Neuron (in vitro differentiated cells): ENCODE measurements at regions not wholly inside any gene's neighbourhood (a gene's known extent, or its start where the extent isn't known, plus 50 kb on each side); places are given as distances from the start of the nearest gene placed in this dataset.

ENCODE experiments used
- H2AFZ ChIP-seq: one replicate; pipeline ENCODE4 v1.6.1; 2013; ENCODE audit warnings: low read depth, mild to moderate bottlenecking, inconsistent platforms, low read length, moderate library complexity
- H3K27me3 ChIP-seq: one replicate; pipeline ENCODE4 v1.6.1; 2013; ENCODE audit warnings: low read length; ENCODE audit not compliant: insufficient read depth
- H3K36me3 ChIP-seq: one replicate; pipeline ENCODE4 v1.6.1; 2013; ENCODE audit warnings: low read length; ENCODE audit not compliant: insufficient read depth
- H3K4me1 ChIP-seq: one replicate; pipeline ENCODE4 v1.6.1; 2013; ENCODE audit warnings: low read length; ENCODE audit not compliant: insufficient read depth
- H3K4me3 ChIP-seq: 2 replicates; pipeline ENCODE4 v1.5.1; 2013; ENCODE audit warnings: mild to moderate bottlenecking, low read length, moderate library complexity
- H3K9me3 ChIP-seq: one replicate; pipeline ENCODE4 v1.6.1; 2013; ENCODE audit warnings: low read length

GRCh38 chr6:167514524-167514923, 189.6 kb downstream of the TTLL2 start:
- Histone ChIP-seq H3K9me3 (no peaks in the 10 kb centered on the region), H2AFZ (no peak overlapping the region), H3K4me1 (peaks cover 8% of the 10 kb centered on the region), H3K27me3 (no peaks in the 10 kb centered on the region), H3K4me3 (no peak overlapping the region), H3K36me3 (no peaks in the 10 kb centered on the region)

- Histone ChIP-seq H2AFZ (no peak overlapping the region), H3K27me3 (no peaks in the 10 kb centered on the region), H3K9me3 (no peaks in the 10 kb centered on the region), H3K4me1 (peaks cover 8% of the 10 kb centered on the region), H3K4me3 (no peak overlapping the region), H3K36me3 (no peaks in the 10 kb centered on the region)
Observed at GRCh38 chr6:167515873-167516507, 191.1 kb downstream of the TTLL2 start.

GRCh38 chr6:167517254-167517916, 192.5 kb downstream of the TTLL2 start:
- Histone ChIP-seq H3K27me3 (no peaks in the 10 kb centered on the region), H3K36me3 (no peaks in the 10 kb centered on the region), H2AFZ (no peak overlapping the region), H3K9me3 (peaks cover 3% of the 10 kb centered on the region), H3K4me3 (no peak overlapping the region), H3K4me1 (peaks cover 3% of the 10 kb centered on the region)

- Histone ChIP-seq H3K4me1 (peaks cover 7% of the 10 kb centered on the region), H2AFZ (no peak overlapping the region), H3K9me3 (peaks cover 3% of the 10 kb centered on the region), H3K36me3 (no peaks in the 10 kb centered on the region), H3K4me3 (no peak overlapping the region), H3K27me3 (no peaks in the 10 kb centered on the region)
Observed at GRCh38 chr6:167523426-167523825, 198.5 kb downstream of the TTLL2 start.

GRCh38 chr6:167524261-167525111, 199.6 kb downstream of the TTLL2 start:
- Histone ChIP-seq H3K4me1 (peaks cover 8% of the 10 kb centered on the region), H3K9me3 (peaks cover 3% of the 10 kb centered on the region), H3K36me3 (no peaks in the 10 kb centered on the region), H2AFZ (no peak overlapping the region), H3K27me3 (no peaks in the 10 kb centered on the region), H3K4me3 (no peak overlapping the region)

GRCh38 chr6:167525774-167526173, 200.9 kb downstream of the TTLL2 start:
- H3K9me3 ChIP-seq = peaks cover 3% of the 10 kb centered on the region
- H3K27me3 ChIP-seq = no peaks in the 10 kb centered on the region
- no peak overlapping the region for H2AFZ ChIP-seq
- H3K4me1 ChIP-seq = peaks cover 21% of the 10 kb centered on the region
- H3K36me3 ChIP-seq = no peaks in the 10 kb centered on the region
- no peak overlapping the region for H3K4me3 ChIP-seq

GRCh38 chr6:167526465-167527368, 201.8 kb downstream of the TTLL2 start:
- peaks cover 25% of the 10 kb centered on the region for H3K4me1 ChIP-seq
- H3K36me3 ChIP-seq = no peaks in the 10 kb centered on the region
- H2AFZ ChIP-seq = no peak overlapping the region
- H3K9me3 ChIP-seq = no peaks in the 10 kb centered on the region
- H3K27me3 ChIP-seq = no peaks in the 10 kb centered on the region
- H3K4me3 ChIP-seq = no peak overlapping the region

GRCh38 chr6:167528239-167528638, 203.4 kb downstream of the TTLL2 start:
- H2AFZ ChIP-seq = no peak overlapping the region
- H3K36me3 ChIP-seq = no peaks in the 10 kb centered on the region
- no peaks in the 10 kb centered on the region for H3K9me3 ChIP-seq
- H3K4me3 ChIP-seq = no peak overlapping the region
- H3K4me1 ChIP-seq = peaks cover 35% of the 10 kb centered on the region
- H3K27me3 ChIP-seq = no peaks in the 10 kb centered on the region

GRCh38 chr6:167528976-167529375, 204.1 kb downstream of the TTLL2 start:
- H3K4me3 ChIP-seq = no peak overlapping the region
- no peak overlapping the region for H2AFZ ChIP-seq
- H3K36me3 ChIP-seq = no peaks in the 10 kb centered on the region
- peaks cover 37% of the 10 kb centered on the region for H3K4me1 ChIP-seq
- no peaks in the 10 kb centered on the region for H3K27me3 ChIP-seq
- no peaks in the 10 kb centered on the region for H3K9me3 ChIP-seq

- Histone ChIP-seq H3K4me3 (no peak overlapping the region), H3K9me3 (no peaks in the 10 kb centered on the region), H2AFZ (no peak overlapping the region), H3K27me3 (no peaks in the 10 kb centered on the region), H3K36me3 (no peaks in the 10 kb centered on the region), H3K4me1 (peaks cover 37% of the 10 kb centered on the region)
Observed at GRCh38 chr6:167529444-167530335, 204.8 kb downstream of the TTLL2 start.

- Histone ChIP-seq H3K27me3 (no peaks in the 10 kb centered on the region), H3K9me3 (no peaks in the 10 kb centered on the region), H3K36me3 (no peaks in the 10 kb centered on the region), H3K4me3 (no peak overlapping the region), H3K4me1 (peaks cover 37% of the 10 kb centered on the region), H2AFZ (no peak overlapping the region)
Observed at GRCh38 chr6:167530951-167531350, 206.1 kb downstream of the TTLL2 start.
